Endothelial cell (in vitro differentiated cells): ENCODE measurements at regions not wholly inside any gene's neighbourhood (a gene's known extent, or its start where the extent isn't known, plus 50 kb on each side); places are given as distances from the start of the nearest gene placed in this dataset.

Source experiments
- DNase-seq: peaks from one replicate; pipeline ENCODE4 v3.0.0; 2021; ENCODE audit warnings: low spot score
- H3K27ac Mint-ChIP-seq: one replicate; pipeline ENCODE4 v1.8.0; 2021; ENCODE audit warnings: mixed read lengths, inconsistent platforms; ENCODE audit not compliant: unreplicated experiment
- H3K27me3 Mint-ChIP-seq: one replicate; pipeline ENCODE4 v1.8.0; 2021; ENCODE audit warnings: mild to moderate bottlenecking, moderate library complexity, mixed read lengths, inconsistent platforms; ENCODE audit not compliant: unreplicated experiment
- H3K36me3 Mint-ChIP-seq: one replicate; pipeline ENCODE4 v1.8.0; 2021; ENCODE audit warnings: mild to moderate bottlenecking, low read depth, mixed read lengths, inconsistent platforms; ENCODE audit not compliant: unreplicated experiment
- H3K4me1 Mint-ChIP-seq: one replicate; pipeline ENCODE4 v1.8.0; 2021; ENCODE audit warnings: mild to moderate bottlenecking, mixed read lengths, inconsistent platforms; ENCODE audit not compliant: unreplicated experiment
- H3K4me3 Mint-ChIP-seq: one replicate; pipeline ENCODE4 v1.8.0; 2021; ENCODE audit warnings: mild to moderate bottlenecking, mixed read lengths, inconsistent platforms; ENCODE audit not compliant: unreplicated experiment
- H3K9me3 Mint-ChIP-seq: one replicate; pipeline ENCODE4 v1.8.0; 2021; ENCODE audit warnings: mixed read lengths, inconsistent platforms; ENCODE audit not compliant: unreplicated experiment
- CTCF ChIP-seq: fragments of 200-600 bp; sonication (generic); IDR thresholded peaks from one replicate; pipeline ENCODE4 v1.5.0; 2021; ENCODE audit warnings: antibody characterized with exemption; ENCODE audit not compliant: unreplicated experiment

GRCh38 chr7:49631960-49632359 lies 141.5 kb upstream of the VWC2 start:
- H3K27ac Mint-ChIP-seq = no peak overlapping the region
- no peak for TF ChIP-seq CTCF
- no peak for DNase-seq
- H3K4me3 Mint-ChIP-seq = no peak overlapping the region
- no peaks in the 10 kb centered on the region for H3K36me3 Mint-ChIP-seq
- no peaks in the 10 kb centered on the region for H3K4me1 Mint-ChIP-seq
- no peaks in the 10 kb centered on the region for H3K9me3 Mint-ChIP-seq
- H3K27me3 Mint-ChIP-seq = no peaks in the 10 kb centered on the region

GRCh38 chr7:49635800-49636199 lies 137.6 kb upstream of the VWC2 start:
- H3K27me3 Mint-ChIP-seq = no peaks in the 10 kb centered on the region
- no peaks in the 10 kb centered on the region for H3K4me1 Mint-ChIP-seq
- no peak for TF ChIP-seq CTCF
- H3K4me3 Mint-ChIP-seq = no peak overlapping the region
- no peaks in the 10 kb centered on the region for H3K36me3 Mint-ChIP-seq
- H3K9me3 Mint-ChIP-seq = no peaks in the 10 kb centered on the region
- DNase-seq = no peak
- no peak overlapping the region for H3K27ac Mint-ChIP-seq

GRCh38 chr7:49636400-49636799 lies 137.0 kb upstream of the VWC2 start:
- Mint-ChIP-seq H3K27me3 (no peaks in the 10 kb centered on the region), H3K36me3 (no peaks in the 10 kb centered on the region)

GRCh38 chr7:49638166-49638565 lies 135.3 kb upstream of the VWC2 start:
- Mint-ChIP-seq H3K4me3 (no peak overlapping the region), H3K27me3 (no peaks in the 10 kb centered on the region), H3K36me3 (no peaks in the 10 kb centered on the region), H3K27ac (no peak overlapping the region), H3K4me1 (no peaks in the 10 kb centered on the region), H3K9me3 (no peaks in the 10 kb centered on the region)
- no peak for DNase-seq
- peak; percentile 31 for TF ChIP-seq CTCF

More at GRCh38 chr7:49636400-49636799, 137.0 kb upstream of the VWC2 start:
- Mint-ChIP-seq H3K4me1 (no peaks in the 10 kb centered on the region), H3K27ac (no peak overlapping the region), H3K4me3 (no peak overlapping the region), H3K9me3 (no peaks in the 10 kb centered on the region)
- DNase-seq = no peak
- no peak for TF ChIP-seq CTCF

- TF ChIP-seq CTCF = no peak
- DNase-seq = no peak
- Mint-ChIP-seq H3K27me3 (no peaks in the 10 kb centered on the region), H3K27ac (no peak overlapping the region), H3K4me1 (no peaks in the 10 kb centered on the region), H3K9me3 (no peaks in the 10 kb centered on the region), H3K4me3 (no peak overlapping the region), H3K36me3 (no peaks in the 10 kb centered on the region)
Observed at GRCh38 chr7:49639068-49639593, 134.3 kb upstream of the VWC2 start.
